Muscle layer of colon (tissue), 2 donors: ENCODE measurements at regions not wholly inside any gene's neighbourhood (a gene's known extent, or its start where the extent isn't known, plus 50 kb on each side); places are given as distances from the start of the nearest gene placed in this dataset.

ENCODE experiments used
- H3K27ac ChIP-seq: one replicate; pipeline ENCODE4 v1.7.0; 2013; ENCODE audit warnings: low read depth, mild to moderate bottlenecking, low read length, moderate library complexity
- H3K27me3 ChIP-seq, 2 donors: one replicate each; pipeline ENCODE4 v1.7.0; 2013; ENCODE audit warnings: low read length in 2 of 2, mild to moderate bottlenecking in 2 of 2; ENCODE audit not compliant: insufficient read depth in 2 of 2, control insufficient read depth in 1 of 2
- H3K36me3 ChIP-seq: one replicate; pipeline ENCODE4 v1.7.0; 2013; ENCODE audit warnings: mild to moderate bottlenecking, low read length; ENCODE audit not compliant: insufficient read depth
- H3K4me1 ChIP-seq: one replicate; pipeline ENCODE4 v1.7.0; 2013; ENCODE audit warnings: mild to moderate bottlenecking, low read length; ENCODE audit not compliant: insufficient read depth
- H3K4me3 ChIP-seq, 2 donors: one replicate each; pipeline ENCODE4 v1.7.0; 2013; ENCODE audit warnings: low read length in 2 of 2, low read depth in 1 of 2, mild to moderate bottlenecking in 1 of 2, moderate library complexity in 1 of 2
- H3K9ac ChIP-seq: one replicate; pipeline ENCODE4 v1.7.0; 2013; ENCODE audit warnings: low read length
- H3K9me3 ChIP-seq: one replicate; pipeline ENCODE4 v1.7.0; 2013; ENCODE audit warnings: mild to moderate bottlenecking, low read length
- donor health status: abdominal sarcoma.
- donor health status: Adenocarcinoma of cecum.

- H3K36me3 ChIP-seq: no peaks in the 10 kb centered on the region
- no peaks in the 10 kb centered on the region for H3K4me1 ChIP-seq
- H3K9me3 ChIP-seq: peaks cover 4% of the 10 kb centered on the region
- H3K27me3 ChIP-seq: no peaks in the 10 kb centered on the region
- no peak overlapping the region for H3K9ac ChIP-seq
- H3K4me3 ChIP-seq: no peak overlapping the region
- H3K27ac ChIP-seq: no peak overlapping the region
These were observed 318.4 kb upstream of the SYNCRIP start for GRCh38 chr6:85961125-85961524.

- Histone ChIP-seq H3K4me3 (no peak overlapping the region), H3K36me3 (no peaks in the 10 kb centered on the region), H3K4me1 (no peaks in the 10 kb centered on the region), H3K9me3 (no peaks in the 10 kb centered on the region), H3K9ac (no peak overlapping the region), H3K27me3 (no peaks in the 10 kb centered on the region), H3K27ac (no peak overlapping the region)
These were observed 305.8 kb upstream of the SYNCRIP start for GRCh38 chr6:85948481-85948880.

GRCh38 chr6:85945459-85946185 is 302.9 kb upstream of the SYNCRIP start:
- no peak overlapping the region for H3K9ac ChIP-seq
- no peak overlapping the region for H3K27ac ChIP-seq
- H3K4me3 ChIP-seq: no peak overlapping the region
- H3K36me3 ChIP-seq: no peaks in the 10 kb centered on the region
- H3K9me3 ChIP-seq: no peaks in the 10 kb centered on the region
- H3K27me3 ChIP-seq: no peaks in the 10 kb centered on the region
- H3K4me1 ChIP-seq: no peaks in the 10 kb centered on the region

- H3K4me1 ChIP-seq: no peaks in the 10 kb centered on the region
- H3K9me3 ChIP-seq: no peaks in the 10 kb centered on the region
- H3K36me3 ChIP-seq: no peaks in the 10 kb centered on the region
- no peak overlapping the region for H3K4me3 ChIP-seq
- no peak overlapping the region for H3K9ac ChIP-seq
- no peak overlapping the region for H3K27ac ChIP-seq
- H3K27me3 ChIP-seq: no peaks in the 10 kb centered on the region
These were observed 302.1 kb upstream of the SYNCRIP start for GRCh38 chr6:85944776-85945175.

- Histone ChIP-seq H3K4me3 (no peak overlapping the region), H3K4me1 (no peaks in the 10 kb centered on the region), H3K27me3 (no peaks in the 10 kb centered on the region), H3K36me3 (no peaks in the 10 kb centered on the region), H3K27ac (no peak overlapping the region), H3K9me3 (no peaks in the 10 kb centered on the region), H3K9ac (no peak overlapping the region)
These were observed 300.2 kb upstream of the SYNCRIP start for GRCh38 chr6:85942844-85943243.

GRCh38 chr6:85936916-85937315 is 294.2 kb upstream of the SYNCRIP start:
- H3K9ac ChIP-seq: no peak overlapping the region
- H3K36me3 ChIP-seq: no peaks in the 10 kb centered on the region
- no peak overlapping the region for H3K4me3 ChIP-seq
- no peaks in the 10 kb centered on the region for H3K27me3 ChIP-seq
- no peaks in the 10 kb centered on the region for H3K4me1 ChIP-seq
- H3K9me3 ChIP-seq: no peaks in the 10 kb centered on the region
- no peak overlapping the region for H3K27ac ChIP-seq

- H3K36me3 ChIP-seq: no peaks in the 10 kb centered on the region
- H3K27me3 ChIP-seq: no peaks in the 10 kb centered on the region
- no peak overlapping the region for H3K27ac ChIP-seq
- no peak overlapping the region for H3K9ac ChIP-seq
- H3K4me1 ChIP-seq: no peaks in the 10 kb centered on the region
- H3K9me3 ChIP-seq: no peaks in the 10 kb centered on the region
- H3K4me3 ChIP-seq: no peak overlapping the region
These were observed 280.3 kb upstream of the SYNCRIP start for GRCh38 chr6:85923013-85923430.

GRCh38 chr6:85920782-85921181 is 278.1 kb upstream of the SYNCRIP start:
- Histone ChIP-seq H3K36me3 (no peaks in the 10 kb centered on the region), H3K9ac (no peak overlapping the region), H3K9me3 (no peaks in the 10 kb centered on the region), H3K27me3 (no peaks in the 10 kb centered on the region), H3K27ac (no peak overlapping the region), H3K4me1 (no peaks in the 10 kb centered on the region), H3K4me3 (no peak overlapping the region)

- H3K27ac ChIP-seq: no peak overlapping the region
- no peak overlapping the region for H3K4me3 ChIP-seq
- H3K36me3 ChIP-seq: no peaks in the 10 kb centered on the region
- H3K4me1 ChIP-seq: no peaks in the 10 kb centered on the region
- no peak overlapping the region for H3K9ac ChIP-seq
- H3K9me3 ChIP-seq: no peaks in the 10 kb centered on the region
- H3K27me3 ChIP-seq: no peaks in the 10 kb centered on the region
These were observed 274.8 kb upstream of the SYNCRIP start for GRCh38 chr6:85917522-85917921.

- Histone ChIP-seq H3K27ac (no peak overlapping the region), H3K9me3 (no peaks in the 10 kb centered on the region), H3K36me3 (no peaks in the 10 kb centered on the region)
These were observed 270.3 kb upstream of the SYNCRIP start for GRCh38 chr6:85913001-85913400.

GRCh38 chr6:85912582-85912981 is 269.9 kb upstream of the SYNCRIP start:
- Histone ChIP-seq H3K4me1 (no peaks in the 10 kb centered on the region), H3K9me3 (no peaks in the 10 kb centered on the region), H3K9ac (no peak overlapping the region), H3K36me3 (no peaks in the 10 kb centered on the region), H3K27me3 (no peaks in the 10 kb centered on the region), H3K27ac (no peak overlapping the region), H3K4me3 (no peak overlapping the region)

More at GRCh38 chr6:85913001-85913400, 270.3 kb upstream of the SYNCRIP start:
- Histone ChIP-seq H3K4me1 (no peaks in the 10 kb centered on the region), H3K27me3 (no peaks in the 10 kb centered on the region), H3K4me3 (no peak overlapping the region), H3K9ac (no peak overlapping the region)

GRCh38 chr6:85911067-85911466 is 268.4 kb upstream of the SYNCRIP start:
- Histone ChIP-seq H3K9me3 (no peaks in the 10 kb centered on the region), H3K9ac (no peak overlapping the region), H3K36me3 (no peaks in the 10 kb centered on the region), H3K4me1 (no peaks in the 10 kb centered on the region), H3K27ac (no peak overlapping the region), H3K27me3 (no peaks in the 10 kb centered on the region), H3K4me3 (no peak overlapping the region)
